ENCODE measurements at regions not wholly inside any gene's neighbourhood (a gene's known extent, or its start where the extent isn't known, plus 50 kb on each side); places are given as distances from the start of the nearest gene placed in this dataset.

- peak in 15 of 56 donors; percentile 7 to 39 (median 21) for DNase-seq
These were observed 55.2 kb downstream of the FOS start for GRCh38 chr14:75333606-75334548.

- DNase-seq: peak in 1 of 56 donors; percentile 3
These were observed 56.0 kb downstream of the FOS start for GRCh38 chr14:75334549-75335051.

GRCh38 chr14:75335571-75335970 lies 56.9 kb downstream of the FOS start:
- DNase-seq: peak in 46 of 56 donors; percentile 14 to 84 (median 44)

GRCh38 chr14:75338398-75338797 lies 59.8 kb downstream of the FOS start:
- no peak for DNase-seq

- DNase-seq: no peak
These were observed 60.4 kb downstream of the FOS start for GRCh38 chr14:75339059-75339458.

DNA sequence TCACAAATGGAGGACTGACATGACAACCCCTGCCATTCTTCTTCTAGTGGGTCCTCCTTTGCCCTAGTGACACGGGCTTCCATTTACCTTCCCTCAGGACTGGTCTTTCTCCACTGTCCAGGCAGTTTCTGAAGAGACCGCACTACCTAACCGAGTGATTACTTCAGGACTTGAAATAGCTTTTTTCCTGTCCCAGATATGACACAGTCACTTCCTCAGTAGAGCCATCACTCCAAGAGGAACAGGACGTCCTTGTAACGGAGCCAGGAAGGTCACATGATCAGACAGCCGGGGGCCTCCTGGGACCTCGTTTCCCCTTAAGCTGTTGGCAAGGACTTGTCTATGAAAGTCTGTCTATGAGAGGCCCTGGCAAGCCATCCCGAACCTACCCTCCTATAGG lies 62.3 kb downstream of the FOS start:
- peak in 41 of 56 donors; percentile 3 to 74 (median 33) for DNase-seq

GRCh38 chr14:75341620-75342019 lies 63.0 kb downstream of the FOS start:
- no peak for DNase-seq

DNA sequence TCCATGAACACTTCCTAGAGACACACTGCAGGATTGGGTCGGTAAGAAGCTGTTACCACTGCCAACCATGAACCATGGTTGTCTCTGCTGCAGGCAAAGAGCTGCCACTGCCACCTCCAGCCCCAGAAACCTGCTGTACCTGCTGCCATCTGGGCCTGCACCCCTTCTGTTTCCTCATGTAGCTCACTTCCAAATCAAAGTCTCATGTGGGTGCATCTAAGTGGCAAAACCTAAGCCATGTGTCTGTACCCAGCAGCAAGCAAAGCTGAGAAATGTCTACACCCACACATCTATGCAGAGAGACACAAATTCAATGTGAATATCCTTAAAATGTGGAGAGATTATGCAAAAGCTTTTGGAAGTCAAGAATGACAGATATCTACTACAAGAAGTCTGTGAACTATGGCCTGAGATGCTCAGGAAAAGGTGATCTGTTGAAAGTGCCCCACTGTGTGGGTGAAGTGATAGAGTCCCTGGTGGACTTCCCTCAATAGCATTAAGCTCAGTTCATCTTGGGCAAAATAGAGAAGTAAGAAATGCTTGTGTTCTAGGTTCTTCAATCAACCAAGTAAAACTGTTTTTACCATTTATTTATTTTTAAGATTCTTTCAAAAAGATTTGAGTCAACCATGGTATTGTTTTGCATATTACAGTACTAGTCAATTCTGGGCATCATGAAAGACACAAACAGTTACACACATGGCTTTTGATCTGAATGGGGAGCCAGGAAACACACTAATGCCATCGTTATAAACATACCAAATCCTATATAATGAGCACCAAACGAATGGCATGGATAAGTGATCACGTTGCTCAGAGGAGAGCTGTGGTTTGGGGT lies 64.4 kb downstream of the FOS start:
- peak in 14 of 56 donors; percentile 4 to 28 (median 16) for DNase-seq

- no peak for DNase-seq
These were observed 65.3 kb downstream of the FOS start for GRCh38 chr14:75343911-75344310.

DNA sequence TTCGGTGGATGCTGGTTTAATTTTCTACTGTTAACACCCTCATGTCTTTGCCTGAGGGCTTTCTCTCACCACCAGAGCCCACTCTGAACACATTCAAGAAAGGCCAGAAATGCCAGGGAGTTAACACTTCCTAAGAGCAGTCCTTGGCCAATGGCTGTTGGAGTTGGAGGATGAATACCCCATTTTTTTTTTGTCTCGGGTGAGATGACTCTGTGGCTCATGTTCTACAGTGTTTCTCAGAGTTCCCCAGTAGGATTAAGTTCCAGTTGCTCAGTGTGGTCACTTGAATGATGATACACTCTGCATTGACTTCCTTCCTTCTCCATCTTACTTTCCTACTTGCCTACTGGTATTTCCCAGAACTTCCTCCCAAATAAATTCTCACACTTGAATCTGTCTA lies 65.8 kb downstream of the FOS start:
- DNase-seq: no peak

DNA sequence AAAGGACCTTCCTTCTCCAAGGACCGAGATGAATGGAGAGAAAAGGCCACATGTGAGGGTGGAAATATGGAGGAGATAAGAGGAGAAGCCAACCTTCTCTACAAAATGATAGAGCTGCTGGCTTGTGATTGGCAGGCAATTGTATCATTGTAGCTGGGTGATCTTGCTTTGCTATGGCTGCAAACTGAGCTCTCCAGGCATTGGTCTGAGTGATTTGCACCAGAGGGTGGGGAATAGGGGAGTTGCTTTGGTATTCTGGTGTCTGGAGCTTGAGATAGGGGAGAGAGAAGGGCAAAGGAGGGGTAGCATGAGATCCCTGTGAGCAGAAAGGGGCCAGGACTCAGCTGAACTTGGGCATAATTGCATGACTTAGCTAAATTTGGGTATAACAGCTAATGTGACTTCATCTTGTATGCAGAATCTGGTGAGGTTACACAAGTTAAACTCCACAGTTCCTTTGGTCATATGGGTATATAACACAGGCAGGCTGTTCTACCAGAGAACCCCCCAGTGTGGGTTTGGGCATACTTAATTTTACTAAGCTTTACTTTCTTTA lies 72.0 kb downstream of the FOS start:
- DNase-seq: no peak

- DNase-seq: no peak
These were observed 68.7 kb upstream of the JDP2 start for GRCh38 chr14:75359098-75359497.

DNA sequence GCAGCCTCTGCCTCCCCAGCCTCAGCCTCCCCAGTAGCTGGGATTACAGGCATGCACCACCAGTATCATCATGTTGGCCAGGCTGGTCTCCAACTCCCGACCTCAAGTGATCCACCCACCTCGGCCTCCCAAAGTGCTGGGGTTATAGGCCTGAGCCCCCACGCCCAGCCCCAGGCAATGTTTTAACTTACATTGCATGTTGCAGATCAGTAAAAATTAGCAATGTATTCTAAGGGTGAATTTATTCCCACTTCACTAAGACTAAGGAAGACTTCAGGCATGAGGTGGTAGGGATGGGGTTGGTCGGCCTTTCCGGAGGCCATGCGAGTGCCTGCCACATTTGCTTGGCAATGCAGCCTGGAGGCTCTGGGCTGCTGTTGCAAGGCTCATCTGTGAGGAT lies 66.8 kb upstream of the JDP2 start:
- DNase-seq: no peak

- DNase-seq: no peak
These were observed 65.9 kb upstream of the JDP2 start for GRCh38 chr14:75361751-75362433.

- no peak for DNase-seq
These were observed 64.7 kb upstream of the JDP2 start for GRCh38 chr14:75363130-75363529.

DNA sequence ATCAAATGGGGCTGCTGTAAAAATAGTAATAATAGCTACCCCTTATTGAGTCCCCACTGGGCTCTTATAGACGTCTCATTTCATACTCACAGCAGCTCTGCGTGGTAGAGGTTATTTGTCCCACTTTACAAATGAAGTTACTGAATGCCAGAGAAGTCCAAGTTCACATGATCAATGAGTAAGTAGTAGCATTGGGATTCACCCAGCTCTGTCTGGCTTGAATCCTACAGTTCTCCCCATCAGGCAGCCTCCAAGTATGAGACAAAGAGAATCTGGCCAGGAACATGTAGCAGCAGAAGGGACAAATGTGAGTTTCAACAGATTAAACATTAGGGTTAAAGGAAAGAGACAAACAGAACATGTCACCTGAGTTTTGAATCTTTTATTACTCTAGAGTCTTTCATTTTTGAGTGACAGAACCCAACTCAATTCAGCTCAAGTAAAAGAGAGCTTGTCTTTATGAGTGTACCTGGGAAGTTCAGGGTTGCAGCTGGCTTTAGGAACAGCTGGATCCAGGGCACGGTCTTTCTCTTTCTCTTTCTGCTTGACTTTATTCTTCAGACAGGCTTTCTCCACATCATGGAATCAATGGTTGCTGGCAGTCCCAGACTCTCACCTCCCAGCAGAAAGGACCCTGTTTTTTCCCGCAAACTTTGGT lies 64.1 kb upstream of the JDP2 start:
- no peak for DNase-seq

DNA sequence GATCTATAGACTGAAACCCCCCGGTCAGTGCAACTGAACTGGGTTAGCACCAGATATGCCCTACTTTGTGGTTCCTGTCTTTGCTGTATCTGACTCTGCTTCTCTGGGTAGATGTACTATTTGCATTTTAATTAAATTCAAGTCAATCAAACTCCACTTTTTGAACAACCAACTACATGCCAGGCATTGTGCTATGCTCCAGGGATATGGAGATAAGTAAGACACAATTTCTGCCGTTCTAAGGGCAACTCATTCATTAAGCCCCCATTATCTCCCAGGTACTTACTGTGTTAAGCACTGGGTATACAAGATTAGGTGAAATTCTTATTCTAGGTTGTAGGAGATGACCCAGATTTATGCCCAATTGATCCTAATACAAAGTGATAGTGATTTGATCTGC lies 62.7 kb upstream of the JDP2 start:
- no peak for DNase-seq

GRCh38 chr14:75366963-75367362 lies 60.9 kb upstream of the JDP2 start:
- no peak for DNase-seq

DNA sequence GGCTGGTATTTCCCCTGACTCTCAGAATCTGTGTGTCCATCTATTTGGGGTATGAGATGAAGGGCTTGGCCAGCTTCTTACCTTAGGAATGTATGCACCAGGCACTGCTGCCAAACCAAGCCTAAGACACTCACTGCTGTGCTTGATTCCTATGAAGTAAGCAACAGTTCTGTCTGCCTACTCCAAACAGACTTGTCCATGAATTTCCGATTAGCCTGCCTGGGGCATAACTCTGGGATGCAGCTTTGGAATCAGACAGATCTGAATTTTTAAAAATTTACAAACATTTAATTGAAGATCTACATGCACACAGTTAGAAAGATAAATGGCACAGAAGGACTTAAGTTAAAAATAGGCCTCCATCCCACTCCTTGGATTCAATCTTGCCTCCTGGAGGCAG lies 59.5 kb upstream of the JDP2 start:
- peak in 1 of 56 donors; percentile 0 for DNase-seq

DNA sequence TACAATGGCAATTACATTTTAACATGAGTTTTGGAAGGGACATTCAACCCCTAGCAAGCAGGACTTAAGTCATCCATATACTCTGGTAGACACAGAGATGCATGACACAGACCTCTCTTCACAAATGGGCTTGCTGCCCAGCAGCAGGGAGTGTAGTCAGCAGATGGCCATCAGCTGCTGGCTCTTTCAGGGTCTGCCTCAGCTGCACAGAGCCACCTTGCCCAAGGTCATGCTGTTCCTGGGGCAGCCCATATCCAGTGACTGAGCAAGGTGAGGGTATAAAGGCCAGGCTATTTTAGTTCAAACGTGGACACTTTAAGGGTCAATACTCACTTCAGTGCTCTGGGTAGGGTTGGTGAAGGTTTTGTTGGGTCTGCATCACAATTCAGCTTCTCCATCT lies 58.3 kb upstream of the JDP2 start:
- no peak for DNase-seq
